Fibroblast of mammary gland (primary cell): ENCODE measurements at regions not wholly inside any gene's neighbourhood (a gene's known extent, or its start where the extent isn't known, plus 50 kb on each side); places are given as distances from the start of the nearest gene placed in this dataset.
A peak's percentile ranks its signal among the peaks of the same experiment; 100 is the strongest.

Experiments used
- DNase-seq: peaks from one replicate; pipeline ENCODE4 v3.0.0-alpha.2; 2010; ENCODE audit warnings: low read depth
- H3K4me3 ChIP-seq: 2 replicates; pipeline ENCODE4 v1.5.1; 2011; ENCODE audit warnings: low read depth, mild to moderate bottlenecking, low read length, moderate library complexity; ENCODE audit not compliant: control insufficient read depth
- TF ChIP-seq, protein P1 (sequence below): conservative IDR thresholded peaks from 2 replicates; pipeline ENCODE4 v1.5.1; 2011; ENCODE audit warnings: low read depth, low read length, inconsistent platforms; ENCODE audit not compliant: control insufficient read depth, insufficient read depth

DNA sequence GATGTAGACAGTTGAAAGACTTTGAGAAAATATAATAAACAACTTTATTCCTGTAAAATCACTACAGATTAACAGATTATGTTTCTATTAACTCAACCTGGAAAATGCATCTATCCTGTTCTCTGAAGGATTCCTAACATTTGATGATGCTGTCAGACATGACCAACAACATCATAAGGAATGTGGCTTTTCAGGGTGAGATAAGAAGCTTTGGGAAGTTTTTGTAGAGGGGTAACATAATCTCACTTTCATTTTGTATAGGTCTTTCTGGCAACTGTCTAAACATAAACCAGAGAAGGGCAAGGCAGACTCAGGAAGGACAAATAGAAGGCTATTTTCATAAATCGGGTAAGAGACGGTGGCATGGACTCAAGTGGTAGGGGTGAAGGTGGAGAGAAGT is 112.2 kb downstream of the TES start:
- no peak overlapping the region for H3K4me3 ChIP-seq
- no peak for DNase-seq
- TF ChIP-seq, protein P1, sequence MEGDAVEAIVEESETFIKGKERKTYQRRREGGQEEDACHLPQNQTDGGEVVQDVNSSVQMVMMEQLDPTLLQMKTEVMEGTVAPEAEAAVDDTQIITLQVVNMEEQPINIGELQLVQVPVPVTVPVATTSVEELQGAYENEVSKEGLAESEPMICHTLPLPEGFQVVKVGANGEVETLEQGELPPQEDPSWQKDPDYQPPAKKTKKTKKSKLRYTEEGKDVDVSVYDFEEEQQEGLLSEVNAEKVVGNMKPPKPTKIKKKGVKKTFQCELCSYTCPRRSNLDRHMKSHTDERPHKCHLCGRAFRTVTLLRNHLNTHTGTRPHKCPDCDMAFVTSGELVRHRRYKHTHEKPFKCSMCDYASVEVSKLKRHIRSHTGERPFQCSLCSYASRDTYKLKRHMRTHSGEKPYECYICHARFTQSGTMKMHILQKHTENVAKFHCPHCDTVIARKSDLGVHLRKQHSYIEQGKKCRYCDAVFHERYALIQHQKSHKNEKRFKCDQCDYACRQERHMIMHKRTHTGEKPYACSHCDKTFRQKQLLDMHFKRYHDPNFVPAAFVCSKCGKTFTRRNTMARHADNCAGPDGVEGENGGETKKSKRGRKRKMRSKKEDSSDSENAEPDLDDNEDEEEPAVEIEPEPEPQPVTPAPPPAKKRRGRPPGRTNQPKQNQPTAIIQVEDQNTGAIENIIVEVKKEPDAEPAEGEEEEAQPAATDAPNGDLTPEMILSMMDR: no peak

DNA sequence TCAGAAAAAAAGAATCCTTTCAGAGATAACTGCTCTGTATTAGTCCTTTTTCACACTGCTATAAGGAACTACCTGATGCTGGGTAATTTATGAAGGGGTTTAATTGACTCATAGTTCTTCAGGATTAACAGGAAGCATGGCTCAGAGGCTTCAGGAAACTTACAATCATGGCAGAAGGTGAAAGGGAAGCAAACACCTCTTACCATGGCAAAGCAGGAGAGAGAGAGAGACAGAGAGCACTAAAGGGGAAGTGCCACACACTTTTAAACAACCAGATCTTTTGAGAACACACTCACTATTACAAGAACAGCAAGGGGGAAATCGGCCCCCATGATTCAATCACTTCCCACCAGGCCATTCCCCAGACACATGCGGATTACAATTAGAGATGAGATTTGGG is 114.2 kb downstream of the TES start:
- TF ChIP-seq, protein P1: no peak
- no peak overlapping the region for H3K4me3 ChIP-seq
- DNase-seq: no peak

DNA sequence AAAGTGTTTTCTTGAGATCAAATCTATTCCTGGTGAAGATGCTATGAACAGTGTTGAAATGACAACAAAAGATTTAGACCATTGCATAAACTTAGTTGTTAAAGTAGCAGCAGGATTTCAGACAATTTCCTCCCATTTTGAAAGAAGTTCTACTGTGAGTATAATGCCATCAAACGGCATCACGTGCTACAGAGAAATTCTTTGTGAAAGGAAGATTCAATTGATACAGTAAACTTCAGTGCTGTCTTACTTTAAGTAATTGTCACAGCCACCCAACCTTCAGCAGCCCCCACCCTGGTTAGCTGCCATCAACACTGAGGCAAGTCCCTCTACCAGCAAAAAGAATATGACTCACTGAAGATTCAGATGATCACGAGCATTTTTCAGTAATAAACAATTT is 115.2 kb downstream of the TES start:
- TF ChIP-seq, protein P1: no peak
- no peak for DNase-seq
- H3K4me3 ChIP-seq: no peak overlapping the region

DNA sequence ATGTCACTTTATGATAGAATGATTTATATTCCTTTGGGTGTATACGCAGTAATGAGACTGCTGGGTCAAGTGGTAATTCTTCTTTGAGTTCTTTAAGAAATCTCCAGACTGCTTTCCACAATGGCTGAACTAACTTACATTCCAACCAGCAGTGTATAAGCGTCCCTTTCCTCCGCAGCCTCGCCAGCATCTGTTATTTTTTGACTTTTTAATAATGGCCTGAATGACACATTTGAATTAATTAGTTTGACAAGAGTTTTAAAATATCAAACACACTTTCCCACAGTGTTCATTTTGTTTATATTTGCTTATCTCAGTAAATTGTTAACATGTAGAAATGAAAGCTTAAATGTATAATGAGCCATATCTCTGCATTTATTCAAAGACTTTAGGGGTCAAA is 116.8 kb downstream of the TES start:
- H3K4me3 ChIP-seq: peak overlapping the region; percentile 35
- TF ChIP-seq, protein P1: no peak
- no peak for DNase-seq

DNA sequence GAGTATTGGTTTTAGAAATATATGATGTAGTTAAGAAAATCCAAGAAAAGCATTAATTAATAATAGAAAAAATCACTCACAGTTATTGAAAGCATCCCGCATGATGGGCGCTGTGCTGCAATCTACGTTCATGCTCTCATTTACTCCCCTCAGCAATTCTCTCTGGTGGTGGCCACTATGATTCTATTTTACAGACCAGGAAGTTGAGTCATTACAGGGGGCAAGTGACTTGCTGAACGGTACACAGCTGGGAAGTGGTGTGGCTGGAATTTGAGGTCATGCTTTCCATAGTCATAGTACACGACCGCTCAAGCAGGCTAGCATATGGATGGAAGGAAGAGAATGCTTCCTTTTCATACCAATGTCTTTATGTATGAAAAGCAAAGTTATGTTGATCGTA is 117.4 kb downstream of the TES start:
- peak overlapping the region; percentile 35 for H3K4me3 ChIP-seq
- TF ChIP-seq, protein P1: no peak
- peak; percentile 96 for DNase-seq

DNA sequence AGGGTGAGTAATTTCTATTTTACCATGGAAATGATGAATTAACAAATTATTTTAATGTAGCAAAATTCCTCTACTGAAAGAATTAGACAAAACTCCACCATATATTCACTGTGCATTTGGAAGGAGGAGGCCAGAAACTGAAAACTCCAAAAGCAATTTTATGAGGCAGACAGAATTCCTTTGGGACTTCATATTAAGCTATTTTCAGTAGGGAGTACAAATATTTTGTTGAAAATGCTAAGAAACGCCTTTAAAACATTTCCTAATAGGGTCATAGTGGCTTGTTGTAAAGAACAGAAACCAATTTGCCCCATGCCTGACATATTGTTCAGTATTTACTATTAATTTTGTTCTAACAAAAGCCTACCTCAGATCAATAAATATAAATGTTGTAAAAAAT is 117.8 kb downstream of the TES start:
- TF ChIP-seq, protein P1: no peak
- H3K4me3 ChIP-seq: no peak overlapping the region
- peak; percentile 62 for DNase-seq
